ENCODE measurements at regions not wholly inside any gene's neighbourhood (a gene's known extent, or its start where the extent isn't known, plus 50 kb on each side); places are given as distances from the start of the nearest gene placed in this dataset.

DNA sequence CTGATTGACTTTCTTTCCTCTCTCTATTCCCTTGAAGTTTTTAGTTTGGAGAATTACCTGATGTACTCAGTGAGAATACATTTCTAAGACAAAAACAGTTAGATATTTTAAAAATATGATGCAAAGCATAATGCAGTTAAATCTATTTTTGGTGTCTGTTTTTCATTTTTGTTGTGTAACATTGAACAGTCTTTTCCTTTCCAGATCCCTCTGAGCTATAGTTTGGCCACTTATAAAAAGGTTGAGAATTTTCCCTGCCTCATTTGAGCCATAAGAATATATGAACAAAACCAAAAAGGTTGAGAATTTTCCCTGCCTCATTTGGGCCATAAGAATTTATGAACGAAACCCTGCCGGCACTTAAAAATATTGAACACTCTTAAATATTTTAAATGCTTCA is 57.0 kb upstream of the IPO5 start:
- DNase-seq (ENCODE audit: low spot score) (no peak), ATAC-seq (no peak)
- no peak overlapping the region for H3K27ac Mint-ChIP-seq
- no peaks in the 10 kb centered on the region for H3K36me3 Mint-ChIP-seq
- no peaks in the 10 kb centered on the region for H3K4me1 Mint-ChIP-seq (ENCODE audit: low read depth in 2 of 2)
- H3K9me3 Mint-ChIP-seq, result no peaks in the 10 kb centered on the region
- no peak overlapping the region for H3K4me3 Mint-ChIP-seq
- peaks cover 6 to 27% of the 10 kb centered on the region in 2 donors for H3K27me3 Mint-ChIP-seq

GRCh38 chr13:97901716-97902115 is 51.8 kb upstream of the IPO5 start:
- Mint-ChIP-seq H3K27ac (no peak overlapping the region), H3K4me3 (no peak overlapping the region), H3K27me3 (peaks cover 14 to 29% of the 10 kb centered on the region in 2 donors), H3K36me3 (no peaks in the 10 kb centered on the region), H3K9me3 (peaks cover 3% of the 10 kb centered on the region), H3K4me1 (ENCODE audit: low read depth in 2 of 2) (no peaks in the 10 kb centered on the region)
- ATAC-seq, result no peak
- no peak for DNase-seq (ENCODE audit: low spot score)
